Medulla oblongata (tissue), 1 donor: ENCODE measurements at regions not wholly inside any gene's neighbourhood (a gene's known extent, or its start where the extent isn't known, plus 50 kb on each side); places are given as distances from the start of the nearest gene placed in this dataset.

Experiments
- DNase-seq: peaks from one replicate; pipeline ENCODE4 v3.0.0-alpha.2; 2015; ENCODE audit errors: extremely low spot score

DNA sequence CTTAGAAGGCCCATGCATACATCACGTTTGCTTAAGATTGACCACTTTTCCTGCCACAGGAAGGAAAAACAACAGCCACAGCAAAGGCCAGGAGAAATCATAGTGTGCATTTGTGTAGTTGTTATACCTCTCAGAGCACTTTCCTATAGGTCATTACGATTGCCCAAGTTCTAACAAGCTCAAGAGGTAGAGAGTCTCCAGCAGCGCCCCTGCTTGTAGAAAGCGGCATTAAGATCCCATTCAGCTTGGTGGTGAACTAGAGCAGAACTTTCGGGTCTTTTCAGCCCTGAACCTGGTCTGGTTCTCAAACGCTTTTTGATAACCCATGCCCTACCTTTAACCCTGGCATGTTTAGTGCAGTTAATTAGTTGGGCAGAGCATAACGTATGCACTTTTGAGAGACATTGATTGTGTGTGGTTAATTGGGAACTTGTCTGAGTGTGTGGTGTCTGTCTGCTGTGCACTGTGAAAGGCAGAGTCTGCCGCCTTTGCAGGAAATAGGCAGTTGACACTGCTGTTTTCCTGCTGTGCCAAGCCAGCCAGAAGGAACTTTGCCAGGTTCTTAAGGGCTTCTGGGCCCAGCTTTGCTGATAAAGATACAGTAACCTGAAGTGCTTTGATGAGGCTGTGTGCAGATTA, 109.9 kb upstream of the CLMP start:
- no peak for DNase-seq

- DNase-seq, result no peak
Measured at GRCh38 chr11:123303924-123304323, 108.9 kb upstream of the CLMP start.

DNA sequence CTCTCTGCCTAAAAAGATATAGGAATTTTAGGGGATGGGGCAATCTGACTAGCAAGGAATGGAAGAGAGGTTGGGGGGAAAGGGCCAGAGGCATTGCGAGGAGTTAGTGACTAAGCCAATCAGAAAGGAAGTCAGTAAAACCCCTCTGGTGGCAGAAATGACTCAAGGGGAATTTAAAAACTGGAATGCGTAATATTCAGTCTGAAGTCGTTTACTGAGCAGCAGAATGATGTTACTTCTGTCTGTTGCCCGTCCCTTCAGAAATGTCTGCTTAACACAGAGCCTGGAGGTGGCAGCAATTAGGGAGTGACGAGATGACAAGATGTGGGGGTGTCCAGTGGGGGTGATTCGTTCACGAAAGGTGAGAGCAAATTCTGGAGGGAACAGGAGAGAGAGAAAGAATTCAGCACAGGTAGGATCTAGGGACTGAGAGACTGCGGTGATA, 107.7 kb upstream of the CLMP start:
- no peak for DNase-seq

GRCh38 chr11:123301696-123302400, 106.8 kb upstream of the CLMP start:
- peak; percentile 72 for DNase-seq

DNA sequence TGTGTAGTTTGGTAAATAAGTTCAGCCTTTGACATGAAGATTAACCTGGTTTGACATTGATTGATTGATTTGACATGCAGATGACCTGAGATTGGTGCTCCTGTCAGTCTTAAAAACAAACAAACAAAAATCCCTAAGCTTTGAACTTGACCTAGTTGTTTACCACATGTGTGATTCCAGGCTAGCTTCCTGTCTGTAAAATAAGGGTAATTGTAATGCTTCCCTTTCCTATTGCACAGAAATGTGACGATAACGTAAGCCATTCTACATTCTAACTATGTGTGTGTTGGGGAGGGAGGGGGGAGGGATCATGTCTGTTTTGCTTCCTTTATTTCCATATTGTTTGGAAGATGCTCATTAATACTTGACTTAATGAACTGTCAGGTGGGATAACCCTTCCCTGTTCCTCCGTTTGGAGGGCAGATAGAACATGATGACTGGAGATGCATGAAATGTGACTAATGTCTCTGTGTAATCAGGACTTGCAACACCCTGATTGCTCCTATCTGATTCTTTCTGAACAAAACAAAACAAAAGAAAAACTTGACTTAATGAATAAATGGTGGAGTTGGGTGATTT, 106.1 kb upstream of the CLMP start:
- no peak for DNase-seq

- DNase-seq, result no peak
Measured at GRCh38 chr11:123299721-123300120, 104.7 kb upstream of the CLMP start.

DNA sequence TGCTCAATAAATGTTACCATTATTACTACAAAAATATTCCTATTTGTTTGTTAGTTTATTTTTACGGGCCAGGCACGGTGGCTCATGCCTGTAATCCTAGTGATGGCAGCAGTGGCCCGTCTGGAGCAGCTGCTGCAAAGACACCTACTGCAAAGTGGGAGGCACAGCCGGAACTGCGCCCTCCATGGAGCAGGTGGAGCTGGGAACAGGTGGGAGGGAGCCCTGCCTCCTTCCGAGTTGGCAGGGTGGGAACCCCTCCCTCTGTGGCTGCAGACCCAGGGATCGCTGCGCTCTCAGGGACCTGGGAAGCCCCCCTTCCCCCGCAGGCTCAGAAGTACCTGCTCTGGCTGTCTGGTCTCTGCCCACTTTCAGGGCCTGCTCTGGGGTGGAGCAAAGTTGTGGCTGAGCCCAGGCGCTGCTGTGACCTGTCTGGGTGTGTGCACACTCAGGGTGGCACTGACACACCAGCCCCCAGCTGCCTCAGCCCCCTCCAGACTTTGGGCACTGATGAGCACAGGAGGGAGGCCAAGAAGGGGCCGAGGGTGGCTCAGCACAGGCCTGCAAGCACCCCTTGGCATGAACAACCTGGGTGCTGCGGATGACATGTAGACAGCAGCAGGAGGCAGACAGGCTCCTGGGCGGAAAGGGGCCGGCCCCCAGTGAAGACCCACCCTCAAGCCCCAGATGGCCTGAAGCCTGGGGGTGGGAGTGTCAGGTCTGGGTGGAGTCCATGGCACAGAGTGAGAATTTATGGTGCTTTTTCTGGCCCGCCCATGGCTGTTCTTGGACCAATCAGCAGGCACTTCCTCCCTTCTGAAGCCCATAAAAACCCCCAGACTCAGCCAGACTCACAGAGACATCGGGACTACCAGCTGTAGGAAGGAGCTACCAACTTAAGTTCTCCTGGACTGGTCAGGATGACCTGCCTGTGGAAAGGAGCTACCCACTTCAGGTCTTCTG, 103.7 kb upstream of the CLMP start:
- no peak for DNase-seq

DNA sequence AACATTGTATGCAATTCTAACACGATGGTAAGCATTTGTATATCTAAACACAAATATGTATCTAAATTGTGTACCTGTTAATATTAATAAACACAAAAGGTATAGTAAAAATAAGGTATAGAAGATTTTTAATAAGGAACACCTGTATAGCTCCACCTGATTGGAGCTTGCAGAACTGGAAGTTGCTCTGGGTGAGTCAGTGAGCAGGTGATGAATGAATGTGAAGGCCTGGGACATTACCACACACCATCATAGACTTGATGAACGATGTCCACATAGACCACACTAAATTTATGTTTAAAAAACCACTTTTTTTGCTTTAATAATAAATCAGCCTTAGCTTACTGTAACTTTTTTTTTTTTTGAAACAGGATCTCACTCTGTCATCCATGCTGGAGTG, 97.6 kb upstream of the CLMP start:
- no peak for DNase-seq

GRCh38 chr11:123291201-123291869, 96.3 kb upstream of the CLMP start:
- no peak for DNase-seq

- DNase-seq, result no peak
Measured at GRCh38 chr11:123286761-123287160, 91.7 kb upstream of the CLMP start.

DNA sequence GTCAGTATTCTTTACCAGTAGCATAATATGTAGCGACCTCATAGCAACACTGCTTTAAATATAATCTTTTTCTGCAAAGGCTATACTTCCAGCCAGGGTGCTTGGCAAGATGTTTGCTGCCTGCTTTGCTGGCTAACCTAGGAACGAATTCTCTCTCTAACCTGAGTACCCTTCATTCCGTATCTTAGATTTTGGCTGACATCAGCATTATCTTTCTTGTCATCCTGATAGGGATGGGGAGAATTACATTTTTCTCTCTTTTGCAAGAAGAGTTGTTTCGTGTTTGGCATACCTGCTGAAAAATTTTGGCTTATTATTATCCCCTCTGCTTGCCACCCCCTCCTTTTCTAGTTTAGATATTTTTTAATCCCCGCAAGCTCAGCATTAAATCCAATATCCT, 91.2 kb upstream of the CLMP start:
- no peak for DNase-seq

DNA sequence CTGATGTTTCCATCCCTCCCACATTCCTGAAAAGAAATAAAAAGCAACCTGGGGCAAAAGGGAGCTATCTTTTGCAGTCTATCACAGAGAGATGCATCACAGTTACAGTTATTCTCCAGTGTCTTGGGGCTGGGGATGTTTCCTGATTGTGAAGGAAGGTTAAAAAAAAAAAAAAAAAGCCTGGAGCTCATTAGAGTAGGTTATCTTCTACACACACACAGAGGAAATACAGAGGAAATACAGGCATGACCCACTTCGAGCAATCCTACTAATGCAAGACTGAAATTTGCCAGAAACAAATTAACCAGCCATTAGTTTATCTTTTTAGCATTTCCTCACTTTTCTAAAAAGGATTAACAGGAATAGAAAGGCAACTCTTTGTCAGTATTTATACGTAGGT, 89.4 kb upstream of the CLMP start:
- no peak for DNase-seq

DNA sequence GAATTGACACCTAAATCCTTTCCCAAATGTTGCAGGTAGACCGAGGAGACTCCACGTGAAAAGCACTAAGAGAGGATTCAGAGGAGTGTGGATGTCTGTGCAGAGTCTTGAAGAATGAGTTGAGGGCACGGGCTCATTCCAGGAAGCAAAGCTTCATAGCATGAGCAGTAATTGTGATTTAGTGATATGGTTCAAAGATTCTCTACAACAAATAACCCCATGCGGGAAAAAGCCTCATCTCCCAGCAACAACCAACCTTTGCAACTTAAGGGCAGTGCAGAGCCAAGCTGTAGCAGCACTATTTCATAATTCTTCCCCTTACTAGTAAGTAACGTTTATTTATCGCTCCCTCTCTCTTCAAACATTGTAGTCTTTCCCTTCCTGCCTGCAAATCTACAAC, 87.5 kb upstream of the CLMP start:
- no peak for DNase-seq

- DNase-seq, result no peak
Measured at GRCh38 chr11:123273616-123274015, 78.6 kb upstream of the CLMP start.

DNA sequence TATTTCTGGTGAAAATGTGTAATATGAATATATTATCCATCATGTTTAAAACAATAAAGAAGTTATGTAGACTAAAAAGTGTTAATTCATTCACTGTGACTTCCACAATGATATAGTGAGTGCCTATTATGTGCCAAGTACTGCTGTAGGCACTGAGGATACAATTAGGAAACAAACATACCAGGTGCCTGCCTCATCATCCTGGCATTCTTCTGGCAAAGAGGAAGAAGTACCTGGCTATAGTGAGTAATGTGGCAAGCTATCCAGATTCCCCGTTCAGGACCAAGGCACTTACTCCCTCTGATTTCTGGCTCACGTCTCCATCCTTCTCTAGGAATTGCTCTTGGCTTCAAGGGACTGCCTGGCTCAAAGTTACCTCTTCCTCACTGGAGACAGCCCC, 77.5 kb upstream of the CLMP start:
- no peak for DNase-seq

- DNase-seq, result no peak
Measured at GRCh38 chr11:123268156-123268555, 73.1 kb upstream of the CLMP start.

- DNase-seq, result no peak
Measured at GRCh38 chr11:123265951-123266350, 70.9 kb upstream of the CLMP start.

DNA sequence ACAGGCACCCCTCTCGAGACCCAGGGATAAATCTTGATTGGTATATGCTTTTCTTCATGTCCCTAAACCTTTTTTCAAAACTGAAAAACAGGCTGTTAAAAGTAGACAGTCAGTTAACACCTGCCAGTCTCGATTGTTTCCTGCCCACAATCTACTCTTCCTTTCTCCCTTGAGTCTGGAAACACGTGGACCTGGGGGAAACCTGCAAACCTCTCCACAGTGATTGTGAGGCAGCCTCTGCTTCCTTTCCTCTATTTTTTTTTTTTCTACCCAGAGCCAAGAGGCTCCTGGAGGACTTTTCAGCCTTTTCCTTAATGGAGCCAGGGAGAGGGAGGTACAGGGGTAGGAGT, 69.4 kb upstream of the CLMP start:
- no peak for DNase-seq

GRCh38 chr11:123261345-123262106, 66.5 kb upstream of the CLMP start:
- DNase-seq, result peak; percentile 78

- no peak for DNase-seq
Measured at GRCh38 chr11:123260511-123261211, 65.6 kb upstream of the CLMP start.
